HEK293 (cell line): ENCODE measurements at regions not wholly inside any gene's neighbourhood (a gene's known extent, or its start where the extent isn't known, plus 50 kb on each side); places are given as distances from the start of the nearest gene placed in this dataset.

Experiments used
- GLIS2 ChIP-seq: fragments of 450-650 bp; formaldehyde crosslinking; IDR thresholded peaks from 2 replicates; pipeline ENCODE4 v1.5.1; 2016; ENCODE audit warnings: missing biosample characterization, missing genetic modification characterization
- INSM2 ChIP-seq: fragments of 450-650 bp; formaldehyde crosslinking; IDR thresholded peaks from 2 replicates; pipeline ENCODE4 v1.5.1; 2016; ENCODE audit warnings: missing biosample characterization, missing genetic modification characterization
- TRIM28 ChIP-seq: IDR thresholded peaks from 2 replicates; pipeline ENCODE4 v1.6.1; 2011; ENCODE audit warnings: low read length, control low read depth, borderline replicate concordance
- ZNF280D ChIP-seq: fragments of 450-650 bp; formaldehyde crosslinking; IDR thresholded peaks from 2 replicates; pipeline ENCODE4 v1.5.1; 2016; ENCODE audit warnings: missing biosample characterization, missing genetic modification characterization
- ZNF311 ChIP-seq: fragments of 450-650 bp; formaldehyde crosslinking; IDR thresholded peaks from 2 replicates; pipeline ENCODE4 v1.5.1; 2017; ENCODE audit warnings: missing biosample characterization, missing genetic modification characterization, borderline replicate concordance
- ZNF670 ChIP-seq: fragments of 450-650 bp; formaldehyde crosslinking; IDR thresholded peaks from 2 replicates; pipeline ENCODE4 v1.5.1; 2016; ENCODE audit warnings: missing biosample characterization, missing genetic modification characterization, low read depth
- TF ChIP-seq, protein P1 (sequence below): fragments of 450-650 bp; formaldehyde crosslinking; IDR thresholded peaks from 2 replicates; pipeline ENCODE4 v1.5.1; 2016; ENCODE audit warnings: missing biosample characterization, missing genetic modification characterization
- TF ChIP-seq, protein P2 (sequence below): fragments of 450-650 bp; formaldehyde crosslinking; IDR thresholded peaks from 2 replicates; pipeline ENCODE4 v1.5.1; 2016; ENCODE audit warnings: missing biosample characterization, missing genetic modification characterization

- TF ChIP-seq GLIS2 (tag by site-specific recombination) (no peak), ZNF670 (no peak), TRIM28 (no peak), ZNF280D (tag by site-specific recombination) (no peak), INSM2 (no peak), ZNF311 (tag by site-specific recombination) (no peak)
- TF ChIP-seq, protein P1, sequence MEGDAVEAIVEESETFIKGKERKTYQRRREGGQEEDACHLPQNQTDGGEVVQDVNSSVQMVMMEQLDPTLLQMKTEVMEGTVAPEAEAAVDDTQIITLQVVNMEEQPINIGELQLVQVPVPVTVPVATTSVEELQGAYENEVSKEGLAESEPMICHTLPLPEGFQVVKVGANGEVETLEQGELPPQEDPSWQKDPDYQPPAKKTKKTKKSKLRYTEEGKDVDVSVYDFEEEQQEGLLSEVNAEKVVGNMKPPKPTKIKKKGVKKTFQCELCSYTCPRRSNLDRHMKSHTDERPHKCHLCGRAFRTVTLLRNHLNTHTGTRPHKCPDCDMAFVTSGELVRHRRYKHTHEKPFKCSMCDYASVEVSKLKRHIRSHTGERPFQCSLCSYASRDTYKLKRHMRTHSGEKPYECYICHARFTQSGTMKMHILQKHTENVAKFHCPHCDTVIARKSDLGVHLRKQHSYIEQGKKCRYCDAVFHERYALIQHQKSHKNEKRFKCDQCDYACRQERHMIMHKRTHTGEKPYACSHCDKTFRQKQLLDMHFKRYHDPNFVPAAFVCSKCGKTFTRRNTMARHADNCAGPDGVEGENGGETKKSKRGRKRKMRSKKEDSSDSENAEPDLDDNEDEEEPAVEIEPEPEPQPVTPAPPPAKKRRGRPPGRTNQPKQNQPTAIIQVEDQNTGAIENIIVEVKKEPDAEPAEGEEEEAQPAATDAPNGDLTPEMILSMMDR, result no peak
- TF ChIP-seq, protein P2, sequence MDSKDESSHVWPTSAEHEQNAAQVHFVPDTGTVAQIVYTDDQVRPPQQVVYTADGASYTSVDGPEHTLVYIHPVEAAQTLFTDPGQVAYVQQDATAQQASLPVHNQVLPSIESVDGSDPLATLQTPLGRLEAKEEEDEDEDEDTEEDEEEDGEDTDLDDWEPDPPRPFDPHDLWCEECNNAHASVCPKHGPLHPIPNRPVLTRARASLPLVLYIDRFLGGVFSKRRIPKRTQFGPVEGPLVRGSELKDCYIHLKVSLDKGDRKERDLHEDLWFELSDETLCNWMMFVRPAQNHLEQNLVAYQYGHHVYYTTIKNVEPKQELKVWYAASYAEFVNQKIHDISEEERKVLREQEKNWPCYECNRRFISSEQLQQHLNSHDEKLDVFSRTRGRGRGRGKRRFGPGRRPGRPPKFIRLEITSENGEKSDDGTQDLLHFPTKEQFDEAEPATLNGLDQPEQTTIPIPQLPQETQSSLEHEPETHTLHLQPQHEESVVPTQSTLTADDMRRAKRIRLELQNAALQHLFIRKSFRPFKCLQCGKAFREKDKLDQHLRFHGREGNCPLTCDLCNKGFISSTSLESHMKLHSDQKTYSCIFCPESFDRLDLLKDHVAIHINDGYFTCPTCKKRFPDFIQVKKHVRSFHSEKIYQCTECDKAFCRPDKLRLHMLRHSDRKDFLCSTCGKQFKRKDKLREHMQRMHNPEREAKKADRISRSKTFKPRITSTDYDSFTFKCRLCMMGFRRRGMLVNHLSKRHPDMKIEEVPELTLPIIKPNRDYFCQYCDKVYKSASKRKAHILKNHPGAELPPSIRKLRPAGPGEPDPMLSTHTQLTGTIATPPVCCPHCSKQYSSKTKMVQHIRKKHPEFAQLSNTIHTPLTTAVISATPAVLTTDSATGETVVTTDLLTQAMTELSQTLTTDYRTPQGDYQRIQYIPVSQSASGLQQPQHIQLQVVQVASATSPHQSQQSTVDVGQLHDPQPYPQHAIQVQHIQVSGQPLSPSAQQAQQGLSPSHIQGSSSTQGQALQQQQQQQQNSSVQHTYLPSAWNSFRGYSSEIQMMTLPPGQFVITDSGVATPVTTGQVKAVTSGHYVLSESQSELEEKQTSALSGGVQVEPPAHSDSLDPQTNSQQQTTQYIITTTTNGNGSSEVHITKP (tag by site-specific recombination), result no peak
Observed at GRCh38 chr12:91902860-91903683, 242.6 kb downstream of the BTG1 start.
